UCSD-AML1 (cell line): ENCODE measurements at regions not wholly inside any gene's neighbourhood (a gene's known extent, or its start where the extent isn't known, plus 50 kb on each side); places are given as distances from the start of the nearest gene placed in this dataset.

Experiments
- DNase-seq: peaks from one replicate; lab custom pipeline; 2025; ENCODE audit not compliant: unreplicated experiment; lab: John Stamatoyannopoulos, UW

DNA sequence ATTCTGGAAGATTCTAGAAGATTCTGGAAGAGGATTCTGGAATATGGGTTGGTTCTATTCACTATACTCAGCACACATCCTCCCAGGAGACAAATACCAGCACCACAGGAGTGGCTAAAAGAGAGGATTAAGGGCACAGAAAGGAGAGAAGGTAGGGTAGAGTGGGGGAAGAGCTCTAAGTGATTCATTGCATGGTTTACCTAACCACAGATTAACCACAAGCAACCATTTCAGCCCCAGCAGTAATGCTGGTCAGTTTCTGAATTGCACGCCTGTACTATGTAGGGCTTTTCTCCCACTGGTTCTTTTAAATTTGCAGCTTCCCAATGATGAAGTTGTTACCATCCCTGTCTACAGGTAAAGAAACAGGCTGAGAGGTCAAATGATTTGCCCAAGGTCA is 192.7 kb upstream of the PMEPA1 start:
- no peak for DNase-seq

DNA sequence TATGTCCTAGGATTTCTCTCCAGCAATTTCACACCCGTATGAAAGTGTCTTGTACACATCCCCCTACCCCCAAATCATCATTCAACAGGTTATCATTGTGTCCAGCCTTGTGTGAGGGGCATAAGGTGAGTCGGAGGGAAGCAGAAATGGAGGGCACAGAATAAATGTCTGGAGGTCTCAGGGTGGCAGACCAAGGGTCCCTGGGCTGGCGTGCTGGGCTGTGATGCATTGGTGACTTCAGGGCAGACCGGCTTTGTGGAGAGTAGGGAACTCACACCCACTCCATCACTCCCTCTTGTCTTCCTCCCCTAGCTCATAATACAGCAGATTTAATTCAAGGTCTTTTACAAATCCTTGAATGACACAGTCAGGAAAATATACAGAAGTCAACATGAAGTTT is 191.7 kb upstream of the PMEPA1 start:
- DNase-seq: no peak

DNA sequence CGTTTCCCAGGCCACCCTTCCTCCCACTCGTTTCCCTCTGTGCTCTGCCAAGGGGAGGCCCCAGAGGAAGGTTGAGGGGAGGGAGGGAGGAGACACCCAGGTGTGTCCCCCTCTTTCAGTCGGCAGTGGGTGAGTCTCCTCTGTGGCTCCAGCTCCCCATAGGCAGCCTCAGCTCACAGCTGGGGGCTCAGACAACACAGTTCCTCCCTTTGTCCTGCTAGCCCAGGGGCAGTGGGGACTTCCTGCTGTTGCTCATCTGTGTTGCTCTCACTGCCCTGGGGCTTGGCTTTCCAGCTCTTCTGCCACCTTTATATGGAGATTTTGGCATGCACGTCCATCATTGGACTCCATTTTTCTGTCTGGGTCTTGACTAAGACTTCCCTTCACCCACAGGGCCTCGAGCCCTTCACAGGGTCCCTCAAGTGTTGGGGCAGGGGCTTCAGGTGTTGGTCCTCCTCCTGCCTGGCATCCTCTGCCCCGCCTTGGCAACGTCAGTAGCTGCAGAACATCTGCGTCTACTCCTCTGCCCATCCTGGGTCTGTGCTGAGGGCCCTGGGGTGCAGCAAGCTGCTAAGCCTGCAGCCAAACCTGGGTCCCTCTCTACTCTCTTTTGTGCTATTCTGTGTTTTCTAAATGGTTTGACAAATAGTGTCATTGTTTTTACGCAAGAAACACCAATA is 190.6 kb upstream of the PMEPA1 start:
- no peak for DNase-seq

DNA sequence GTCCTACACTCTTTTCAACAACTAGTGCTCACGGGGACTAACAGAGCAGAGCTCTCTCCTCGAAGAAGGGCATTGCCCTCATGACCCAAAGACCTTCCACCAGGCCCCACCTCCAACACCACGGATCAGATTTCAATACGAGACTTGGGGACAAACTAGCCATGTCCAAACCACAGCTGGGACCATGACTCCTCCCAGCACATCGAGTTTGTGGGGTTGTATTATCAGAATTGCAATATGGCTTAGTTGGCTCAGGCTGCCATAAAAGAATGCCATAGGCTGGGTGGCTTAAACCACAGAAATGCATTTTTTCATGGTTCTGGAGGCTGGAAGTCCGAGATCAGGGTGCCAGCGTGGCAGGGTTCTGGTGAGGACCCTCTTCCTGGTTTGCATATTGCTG is 189.7 kb upstream of the PMEPA1 start:
- no peak for DNase-seq

DNA sequence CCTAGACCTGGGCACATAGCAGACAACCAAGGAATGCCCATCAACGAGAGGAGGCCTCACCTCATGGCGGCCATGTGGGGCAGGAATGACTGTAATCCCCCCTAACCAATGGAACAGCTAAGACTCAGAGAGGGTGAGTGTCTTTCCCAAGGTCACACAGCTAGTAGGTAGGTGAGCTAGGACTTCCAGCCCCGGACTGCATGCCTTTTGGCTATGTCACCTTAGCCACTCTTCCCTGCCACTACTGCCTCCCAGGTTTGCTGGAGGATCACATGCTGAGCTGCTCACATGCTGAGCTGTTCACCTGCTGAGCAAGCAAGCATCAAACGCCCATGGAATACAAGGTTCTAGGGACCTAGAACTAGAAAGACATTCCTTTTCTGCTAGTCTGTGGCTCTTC is 188.5 kb upstream of the PMEPA1 start:
- no peak for DNase-seq

DNA sequence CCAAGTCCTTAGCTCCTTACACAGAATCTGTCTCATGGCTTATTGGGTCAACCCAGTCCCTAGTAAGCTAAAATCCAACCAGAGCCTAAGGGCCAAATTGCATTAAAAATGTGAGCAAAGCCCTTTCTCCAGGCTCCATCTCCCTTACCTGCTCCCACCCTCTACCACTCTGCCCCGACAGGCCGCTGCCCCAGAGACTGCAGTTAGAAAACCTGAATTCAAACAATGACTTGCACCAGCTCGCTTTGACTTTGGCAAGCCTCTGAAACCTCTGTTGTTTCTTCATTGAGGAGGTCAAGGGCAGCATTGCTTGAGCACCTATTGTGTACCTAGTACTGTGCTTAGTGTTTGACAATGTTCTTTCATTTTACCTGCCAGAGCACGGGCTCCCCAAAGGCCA is 188.1 kb upstream of the PMEPA1 start:
- no peak for DNase-seq

DNA sequence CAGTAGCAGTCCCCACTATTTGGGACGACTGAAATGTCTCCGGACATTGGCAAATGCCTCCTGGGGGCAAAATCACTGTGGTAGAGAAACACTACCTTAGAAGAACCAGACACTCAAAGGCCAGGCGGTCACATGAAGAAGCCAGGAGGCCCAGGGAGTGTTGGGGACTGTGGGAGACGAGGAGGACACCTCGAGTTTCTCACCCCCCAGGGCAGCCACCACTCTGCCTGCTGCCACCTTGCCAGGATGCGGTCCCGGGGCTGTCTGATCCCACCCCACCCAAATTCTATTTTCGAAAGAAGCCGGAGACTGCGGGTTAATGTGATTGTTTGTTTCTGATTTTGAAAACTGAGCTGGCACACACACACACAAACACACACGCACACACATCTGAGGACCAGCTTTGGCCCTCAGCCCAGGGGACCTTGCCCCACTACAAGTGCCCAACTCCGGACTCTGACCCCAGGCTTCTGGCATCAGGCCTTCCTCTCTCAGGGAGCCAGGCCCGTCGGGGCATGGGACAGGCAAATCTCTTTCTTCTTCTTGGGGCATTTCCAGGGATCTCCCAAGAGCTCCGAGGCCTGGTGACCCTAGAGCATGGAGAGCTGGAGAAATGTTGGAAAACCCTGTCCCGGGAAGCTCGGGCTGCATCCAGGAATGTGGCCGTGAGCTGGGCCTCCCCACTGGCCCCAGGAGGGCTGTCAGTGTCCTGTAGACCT is 187.5 kb upstream of the PMEPA1 start:
- DNase-seq: no peak

DNA sequence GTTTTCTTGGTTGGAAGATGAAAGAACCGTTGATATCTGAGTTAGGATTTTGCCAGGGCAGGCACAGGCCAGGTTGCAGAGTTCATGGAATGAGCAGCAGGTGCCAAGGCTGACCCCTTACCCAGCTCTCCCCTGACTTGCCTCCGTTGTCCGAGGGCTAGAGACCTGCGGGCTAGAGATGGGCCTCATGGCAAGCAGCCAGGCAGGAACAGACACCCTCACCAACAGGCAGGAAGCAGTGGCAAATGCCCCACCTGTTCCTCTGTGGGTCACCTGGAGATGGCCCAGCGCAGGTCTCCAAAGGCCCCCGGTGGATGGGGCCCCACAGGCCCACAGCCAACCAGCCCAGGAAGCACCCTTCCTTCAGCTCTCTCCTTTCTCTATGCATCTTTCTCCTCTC is 186.7 kb upstream of the PMEPA1 start:
- DNase-seq: no peak

DNA sequence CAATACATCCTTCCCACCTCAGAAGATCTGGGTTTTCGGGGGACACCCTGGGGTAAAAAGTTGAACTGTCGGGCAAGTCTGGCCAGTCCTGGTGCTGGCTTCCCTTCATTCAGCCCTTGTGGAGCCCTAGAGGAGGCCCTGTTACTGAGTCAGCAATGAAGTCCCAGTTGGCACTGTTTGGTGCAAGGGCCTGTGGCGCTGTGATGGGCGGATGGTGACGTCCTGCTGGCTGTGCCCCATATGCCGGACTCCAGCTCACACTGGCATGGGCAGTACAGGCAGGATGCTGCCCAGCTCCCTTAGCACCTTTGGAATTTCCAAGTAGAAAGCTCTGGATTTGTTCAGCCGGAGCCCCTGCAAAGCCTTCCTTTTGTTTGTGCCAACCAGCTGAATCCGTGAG is 186.2 kb upstream of the PMEPA1 start:
- DNase-seq: no peak

DNA sequence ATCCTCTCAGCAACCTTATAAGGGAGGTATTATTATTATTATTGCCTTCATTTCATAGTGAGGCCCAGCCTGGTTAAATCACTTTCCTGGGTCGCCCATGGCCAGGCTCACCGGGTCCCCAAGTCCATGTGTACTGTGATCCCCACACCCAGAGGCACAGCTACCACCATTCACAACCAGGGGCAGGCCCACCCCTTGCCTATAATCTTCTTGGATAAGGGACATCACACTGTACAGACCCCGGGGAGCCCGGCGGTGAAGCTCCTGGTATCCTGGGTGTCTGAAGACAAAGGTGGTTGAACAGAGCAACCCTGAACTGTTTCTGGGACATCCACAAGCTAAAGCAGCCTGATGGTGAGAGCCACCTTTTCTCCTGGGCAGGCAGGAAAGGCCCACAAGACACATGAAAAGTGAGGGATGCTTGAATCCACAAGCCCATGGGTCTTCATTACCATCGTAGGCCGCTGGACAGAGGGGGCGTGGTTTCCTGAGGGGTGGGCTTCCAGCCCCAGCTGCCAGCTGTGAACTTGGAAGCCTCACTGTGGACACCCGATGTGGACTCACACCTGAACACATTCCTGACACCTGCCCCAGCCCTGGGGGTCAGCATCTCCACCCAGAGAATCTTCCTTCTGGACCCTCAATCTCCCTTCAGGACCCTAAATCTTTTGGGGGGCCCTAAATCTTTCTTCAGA is 185.5 kb upstream of the PMEPA1 start:
- no peak for DNase-seq

DNA sequence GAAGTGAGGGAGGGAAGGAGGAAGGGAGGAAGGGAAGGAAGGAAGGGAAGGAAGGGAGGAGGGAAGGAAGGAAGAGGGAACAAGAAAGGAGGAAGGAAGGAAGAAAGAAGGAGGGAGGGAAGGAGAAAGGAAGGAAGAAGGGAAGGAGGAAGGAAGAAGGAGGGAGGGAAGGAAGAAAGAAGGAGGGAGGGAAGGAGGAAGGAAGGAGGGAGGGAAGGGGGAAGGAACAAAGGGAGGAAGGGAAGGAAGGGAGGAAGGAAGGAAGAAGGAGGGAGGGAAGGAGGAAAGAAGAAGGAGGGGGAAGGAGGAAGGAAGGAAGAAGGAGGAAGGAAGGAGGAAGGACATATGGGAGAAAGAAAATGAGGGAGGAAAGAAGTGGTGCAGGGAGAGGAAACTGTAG is 184.7 kb upstream of the PMEPA1 start:
- no peak for DNase-seq

DNA sequence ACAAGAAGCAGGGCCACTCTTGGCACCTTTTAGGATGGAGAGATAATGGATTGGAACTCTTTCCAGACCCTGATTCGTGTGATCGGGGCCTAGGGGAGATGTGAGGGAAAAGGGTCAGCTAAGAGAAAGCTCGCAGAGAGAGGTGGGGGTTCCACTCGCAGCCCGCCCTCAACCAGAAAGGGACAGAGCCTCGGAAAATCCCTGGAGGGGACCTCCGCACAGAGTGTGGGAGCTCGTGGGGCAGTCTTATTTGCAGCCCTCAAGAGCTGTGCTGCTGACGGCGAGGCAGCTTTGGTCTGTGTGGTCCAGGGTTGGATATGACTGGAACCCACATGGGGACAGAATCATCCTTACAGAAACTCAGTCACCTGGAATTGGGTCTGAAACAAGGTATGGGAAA is 184.3 kb upstream of the PMEPA1 start:
- DNase-seq: no peak

DNA sequence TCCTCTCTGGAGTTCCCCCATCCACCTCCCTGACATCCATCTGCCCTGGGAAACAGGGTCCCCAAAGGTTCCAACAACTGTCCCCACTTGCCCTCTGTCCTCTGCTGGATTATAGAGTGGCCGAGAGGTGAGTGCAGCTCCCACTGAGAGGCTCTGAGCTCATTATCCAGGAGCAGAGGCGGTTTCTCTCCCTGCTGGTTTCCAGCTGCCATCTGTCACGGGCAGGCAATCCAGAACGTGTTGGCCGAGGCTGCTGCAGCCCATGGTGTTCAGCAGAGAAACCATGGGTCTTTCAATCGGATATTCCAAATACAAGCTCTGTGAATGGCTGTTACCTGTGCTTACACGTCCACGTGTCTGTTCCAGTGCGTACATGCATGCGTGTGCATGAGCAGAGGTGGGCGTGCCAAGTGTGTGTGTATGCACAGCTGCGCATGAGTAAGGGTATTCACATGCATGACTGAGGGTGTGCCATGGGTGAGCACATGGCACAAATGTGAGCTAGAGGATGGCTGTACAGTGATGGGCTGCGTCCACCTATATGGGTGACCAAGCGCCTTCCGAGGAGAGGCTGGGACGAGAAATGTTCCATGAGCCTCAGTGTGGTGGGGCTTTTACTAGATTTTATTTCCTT is 183.7 kb upstream of the PMEPA1 start:
- no peak for DNase-seq

DNA sequence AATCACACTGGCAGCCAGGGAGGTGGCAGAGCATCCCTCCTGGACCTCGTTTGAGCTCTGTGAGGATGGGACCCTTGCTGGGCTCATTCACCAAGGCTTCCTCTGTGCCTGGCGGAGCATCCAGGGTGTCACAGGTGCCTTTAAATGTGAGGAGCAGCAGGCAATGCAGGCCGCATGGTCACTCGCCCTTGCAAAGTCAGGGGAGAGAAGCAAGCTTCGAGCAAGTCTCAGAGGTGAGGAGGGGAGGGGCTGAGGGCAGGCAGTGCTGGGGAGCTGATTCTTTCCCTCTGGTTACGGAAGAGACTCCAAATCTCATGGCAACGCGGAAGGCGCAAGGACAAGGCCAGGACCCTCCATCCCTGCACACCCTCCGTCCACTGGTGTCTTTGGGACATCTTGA is 182.7 kb upstream of the PMEPA1 start:
- DNase-seq: no peak

DNA sequence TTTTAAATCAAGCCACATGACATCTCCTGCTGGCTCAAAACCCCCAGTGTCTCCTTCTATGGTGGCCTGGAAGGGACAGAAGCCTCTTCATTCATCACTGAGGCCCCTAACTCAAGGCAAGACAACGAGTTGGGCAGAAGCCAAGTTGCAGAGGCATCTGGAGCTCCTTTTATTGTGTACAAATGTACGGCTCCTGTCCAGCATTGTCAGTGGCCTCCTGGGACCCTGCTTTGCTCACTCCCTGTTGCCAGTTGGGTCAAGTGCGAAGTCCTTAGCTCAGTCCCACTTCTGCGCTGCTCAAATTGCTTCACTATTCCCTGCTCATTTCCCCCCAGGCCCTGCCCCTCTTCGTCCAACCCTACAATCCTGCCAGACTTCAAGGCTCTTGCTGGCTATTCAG is 181.2 kb upstream of the PMEPA1 start:
- no peak for DNase-seq

DNA sequence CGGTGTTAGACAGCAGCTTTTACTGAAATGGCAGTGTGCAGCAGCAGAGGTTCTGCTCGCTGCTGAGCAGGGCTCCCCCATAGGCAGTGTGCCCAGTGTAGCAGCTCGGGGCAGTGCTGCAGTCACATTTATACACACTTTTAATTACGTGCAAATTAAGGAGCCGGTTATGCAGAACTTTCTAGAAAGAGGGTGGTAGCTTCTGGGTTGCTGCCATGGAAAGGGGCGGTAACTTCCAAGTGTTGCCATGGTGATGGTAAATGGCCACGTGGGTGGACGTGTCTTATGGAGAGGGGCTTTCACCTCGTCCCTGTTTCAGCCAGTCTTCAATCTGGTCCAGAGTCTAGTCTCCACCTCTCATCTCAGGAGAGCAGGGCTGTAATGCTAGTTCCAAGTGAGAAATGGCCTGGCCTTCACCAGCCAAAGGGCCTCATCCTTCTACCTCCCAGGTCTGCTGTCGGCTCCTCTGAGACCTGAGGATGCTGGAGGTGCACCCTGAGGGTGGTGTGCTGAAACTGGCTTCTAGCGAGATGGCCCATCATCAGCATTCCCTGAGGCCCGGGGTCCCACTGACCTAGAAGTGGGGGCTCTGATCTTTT is 180.5 kb upstream of the PMEPA1 start:
- no peak for DNase-seq

DNA sequence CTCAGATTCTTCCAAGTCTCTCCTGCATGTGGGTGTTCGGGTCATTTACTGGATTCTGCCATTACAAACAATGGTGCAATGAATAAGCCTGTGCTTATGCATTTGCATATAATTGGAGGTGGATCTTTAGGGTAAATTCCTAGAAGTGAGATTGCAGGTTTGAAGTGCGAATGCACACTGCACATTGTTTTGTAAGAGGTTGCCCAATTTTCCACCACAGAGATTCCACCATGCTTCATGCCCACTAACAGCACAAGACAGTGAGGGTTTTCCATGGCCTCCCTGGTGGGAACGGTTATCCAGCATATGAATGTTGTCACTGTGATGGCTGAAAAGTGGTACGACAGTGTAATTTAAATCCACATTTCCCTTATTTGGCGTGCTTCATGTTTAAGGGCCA is 178.8 kb upstream of the PMEPA1 start:
- DNase-seq: no peak

DNA sequence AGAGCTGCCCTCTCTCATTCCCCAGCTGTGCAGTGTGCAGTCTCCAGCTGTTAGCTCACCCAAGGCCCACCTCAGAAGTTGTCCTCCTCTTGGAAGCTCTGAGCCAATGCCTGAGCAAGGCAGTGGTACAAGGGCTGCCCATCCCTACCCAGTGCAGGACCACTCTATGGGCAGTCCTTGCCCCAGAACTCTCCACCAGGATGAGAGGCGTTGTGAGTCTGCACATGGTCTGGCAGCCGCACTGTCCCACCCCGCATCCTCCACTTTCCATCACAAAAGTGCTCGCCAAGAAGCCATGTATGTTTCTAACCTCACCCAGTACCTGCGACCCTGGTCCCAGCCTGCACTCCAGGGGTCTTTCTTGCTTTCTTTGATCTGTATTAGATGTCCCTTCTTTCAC is 175.1 kb upstream of the PMEPA1 start:
- DNase-seq: no peak

DNA sequence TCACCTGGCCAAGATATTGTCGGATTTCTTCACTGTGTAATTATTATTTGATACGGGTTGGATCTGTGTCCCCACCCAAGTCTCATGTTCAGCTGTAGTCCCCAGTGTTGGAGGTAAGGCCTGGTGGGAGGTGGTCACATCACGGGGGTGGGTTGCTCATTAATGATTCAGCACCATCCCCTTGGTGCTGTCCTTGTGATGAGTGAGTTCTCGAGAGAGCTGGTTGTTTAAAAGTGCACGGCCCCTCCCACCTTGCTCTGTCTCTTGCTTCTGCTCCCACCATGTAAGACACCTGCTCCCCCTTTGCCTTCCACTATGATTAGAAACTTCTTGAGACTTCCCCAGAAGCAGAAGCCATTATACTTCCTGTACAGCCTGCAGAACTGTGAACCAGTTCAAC is 173.9 kb upstream of the PMEPA1 start:
- DNase-seq: no peak

DNA sequence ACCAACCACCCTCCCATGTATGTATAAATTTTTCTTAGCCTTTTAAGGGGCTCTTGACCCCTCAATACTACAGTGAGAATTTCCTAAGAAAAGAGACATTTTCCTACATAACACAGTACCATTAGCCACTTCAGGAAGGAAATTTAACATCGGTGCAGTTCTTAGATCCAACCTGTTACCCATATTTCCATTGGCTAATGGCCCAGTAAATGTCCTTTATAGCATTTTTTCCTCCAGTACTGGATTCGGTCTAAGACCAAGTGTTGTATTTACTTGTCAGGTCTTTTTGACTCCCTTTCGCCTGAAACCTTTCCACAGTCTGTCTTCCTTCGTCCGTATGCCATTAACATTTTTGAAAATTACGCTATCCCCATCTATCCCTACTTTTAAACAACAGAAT is 173.4 kb upstream of the PMEPA1 start:
- DNase-seq: no peak

DNA sequence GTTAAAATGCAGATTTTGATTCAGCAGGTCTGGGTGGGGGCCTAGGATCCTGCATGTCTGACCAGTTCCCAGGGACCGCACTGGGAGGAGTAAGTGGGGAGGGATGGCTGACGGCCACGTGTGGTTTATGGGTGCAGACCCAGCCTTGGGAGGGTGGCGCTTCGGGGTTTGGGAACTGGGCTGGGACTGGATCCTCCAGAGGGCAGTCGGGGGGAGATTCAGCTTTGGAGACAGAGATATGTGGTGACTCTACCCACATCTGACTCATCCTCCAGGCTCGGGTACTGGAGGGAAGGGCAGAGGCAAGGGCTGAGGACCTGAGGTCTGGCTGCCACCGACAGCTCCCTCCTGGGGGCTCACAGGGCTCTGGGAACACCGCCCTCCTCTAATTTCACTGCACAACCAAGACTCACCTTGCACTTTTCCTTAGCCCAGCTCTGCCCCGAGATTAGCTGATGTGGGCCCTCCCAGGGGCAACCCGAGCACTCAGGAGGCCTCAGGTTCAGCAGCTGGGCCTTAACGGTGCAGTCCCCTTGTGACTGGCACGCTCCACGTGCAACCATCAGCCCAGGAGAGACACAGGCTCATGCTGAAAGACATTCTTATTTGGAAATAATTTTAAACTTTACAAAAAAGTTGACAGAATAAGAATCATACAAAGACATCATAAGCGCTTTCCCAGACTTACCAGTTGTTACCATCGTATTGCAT is 172.8 kb upstream of the PMEPA1 start:
- no peak for DNase-seq
